Activated naive CD8-positive, alpha-beta T cell treated with anti-CD3 and anti-CD28 coated beads for 36 hours (primary cell): ENCODE measurements at regions not wholly inside any gene's neighbourhood (a gene's known extent, or its start where the extent isn't known, plus 50 kb on each side); places are given as distances from the start of the nearest gene placed in this dataset.

Source experiments
- DNase-seq: peaks from one replicate; pipeline ENCODE4 v3.0.0; 2021
- H3K27ac Mint-ChIP-seq: one replicate; pipeline ENCODE4 v1.8.0; 2022; ENCODE audit warnings: mild to moderate bottlenecking, moderate library complexity, mixed read lengths
- H3K27me3 Mint-ChIP-seq: one replicate; pipeline ENCODE4 v1.8.0; 2022; ENCODE audit warnings: mild to moderate bottlenecking, mixed read lengths
- H3K36me3 Mint-ChIP-seq: one replicate; pipeline ENCODE4 v1.8.0; 2021; ENCODE audit warnings: mild to moderate bottlenecking, mixed read lengths
- H3K4me1 Mint-ChIP-seq: one replicate; pipeline ENCODE4 v1.8.0; 2021; ENCODE audit warnings: mixed read lengths
- H3K4me3 Mint-ChIP-seq: one replicate; pipeline ENCODE4 v1.8.0; 2022; ENCODE audit warnings: mild to moderate bottlenecking, moderate library complexity, mixed read lengths
- H3K9me3 Mint-ChIP-seq: one replicate; pipeline ENCODE4 v1.8.0; 2022; ENCODE audit warnings: mixed read lengths

GRCh38 chr3:66754613-66755012, 243.5 kb upstream of the KBTBD8 start:
- Mint-ChIP-seq H3K4me3 (no peak overlapping the region), H3K36me3 (no peaks in the 10 kb centered on the region), H3K9me3 (no peaks in the 10 kb centered on the region), H3K27me3 (peaks cover 4% of the 10 kb centered on the region), H3K4me1 (no peaks in the 10 kb centered on the region), H3K27ac (no peak overlapping the region)
- no peak for DNase-seq

- H3K4me1 Mint-ChIP-seq = no peaks in the 10 kb centered on the region
- H3K27ac Mint-ChIP-seq = no peak overlapping the region
- peaks cover 4% of the 10 kb centered on the region for H3K27me3 Mint-ChIP-seq
- no peaks in the 10 kb centered on the region for H3K36me3 Mint-ChIP-seq
- no peaks in the 10 kb centered on the region for H3K9me3 Mint-ChIP-seq
- no peak overlapping the region for H3K4me3 Mint-ChIP-seq
- no peak for DNase-seq
Measured at GRCh38 chr3:66755924-66756323, 242.2 kb upstream of the KBTBD8 start.

GRCh38 chr3:66756468-66757036, 241.6 kb upstream of the KBTBD8 start:
- DNase-seq = no peak
- H3K36me3 Mint-ChIP-seq = no peaks in the 10 kb centered on the region
- no peak overlapping the region for H3K4me3 Mint-ChIP-seq
- no peaks in the 10 kb centered on the region for H3K9me3 Mint-ChIP-seq
- H3K27ac Mint-ChIP-seq = no peak overlapping the region
- H3K27me3 Mint-ChIP-seq = peaks cover 4% of the 10 kb centered on the region
- H3K4me1 Mint-ChIP-seq = no peaks in the 10 kb centered on the region

- H3K27me3 Mint-ChIP-seq = no peaks in the 10 kb centered on the region
- no peak for DNase-seq
- no peak overlapping the region for H3K4me3 Mint-ChIP-seq
- H3K9me3 Mint-ChIP-seq = peaks cover 8% of the 10 kb centered on the region
- H3K27ac Mint-ChIP-seq = no peak overlapping the region
- H3K4me1 Mint-ChIP-seq = no peaks in the 10 kb centered on the region
- H3K36me3 Mint-ChIP-seq = no peaks in the 10 kb centered on the region
Measured at GRCh38 chr3:66761093-66761780, 236.9 kb upstream of the KBTBD8 start.

GRCh38 chr3:66762916-66763693, 235.0 kb upstream of the KBTBD8 start:
- Mint-ChIP-seq H3K9me3 (peaks cover 13% of the 10 kb centered on the region), H3K36me3 (no peaks in the 10 kb centered on the region), H3K27ac (no peak overlapping the region), H3K27me3 (no peaks in the 10 kb centered on the region), H3K4me3 (no peak overlapping the region), H3K4me1 (no peaks in the 10 kb centered on the region)
- DNase-seq = no peak

GRCh38 chr3:66778107-66778506, 220.0 kb upstream of the KBTBD8 start:
- no peak overlapping the region for H3K4me3 Mint-ChIP-seq
- no peak overlapping the region for H3K27ac Mint-ChIP-seq
- no peaks in the 10 kb centered on the region for H3K27me3 Mint-ChIP-seq
- no peaks in the 10 kb centered on the region for H3K36me3 Mint-ChIP-seq
- no peak for DNase-seq
- no peaks in the 10 kb centered on the region for H3K9me3 Mint-ChIP-seq
- H3K4me1 Mint-ChIP-seq = no peaks in the 10 kb centered on the region

GRCh38 chr3:66778777-66779176, 219.3 kb upstream of the KBTBD8 start:
- Mint-ChIP-seq H3K9me3 (no peaks in the 10 kb centered on the region), H3K27me3 (no peaks in the 10 kb centered on the region), H3K4me1 (no peaks in the 10 kb centered on the region), H3K27ac (no peak overlapping the region), H3K4me3 (no peak overlapping the region), H3K36me3 (no peaks in the 10 kb centered on the region)
- no peak for DNase-seq

- no peaks in the 10 kb centered on the region for H3K36me3 Mint-ChIP-seq
- H3K9me3 Mint-ChIP-seq = no peaks in the 10 kb centered on the region
- no peak for DNase-seq
- no peak overlapping the region for H3K27ac Mint-ChIP-seq
- no peaks in the 10 kb centered on the region for H3K27me3 Mint-ChIP-seq
- H3K4me3 Mint-ChIP-seq = no peak overlapping the region
- H3K4me1 Mint-ChIP-seq = no peaks in the 10 kb centered on the region
Measured at GRCh38 chr3:66785191-66785909, 212.8 kb upstream of the KBTBD8 start.

- no peak overlapping the region for H3K27ac Mint-ChIP-seq
- no peak overlapping the region for H3K4me3 Mint-ChIP-seq
- no peak for DNase-seq
- no peaks in the 10 kb centered on the region for H3K9me3 Mint-ChIP-seq
- H3K4me1 Mint-ChIP-seq = no peaks in the 10 kb centered on the region
- H3K36me3 Mint-ChIP-seq = no peaks in the 10 kb centered on the region
- no peaks in the 10 kb centered on the region for H3K27me3 Mint-ChIP-seq
Measured at GRCh38 chr3:66789580-66790237, 208.4 kb upstream of the KBTBD8 start.

- no peak for DNase-seq
- no peak overlapping the region for H3K4me3 Mint-ChIP-seq
- no peaks in the 10 kb centered on the region for H3K4me1 Mint-ChIP-seq
- H3K36me3 Mint-ChIP-seq = no peaks in the 10 kb centered on the region
- H3K9me3 Mint-ChIP-seq = peaks cover 2% of the 10 kb centered on the region
- no peaks in the 10 kb centered on the region for H3K27me3 Mint-ChIP-seq
- H3K27ac Mint-ChIP-seq = no peak overlapping the region
Measured at GRCh38 chr3:66792086-66792485, 206.0 kb upstream of the KBTBD8 start.

GRCh38 chr3:66795365-66795764, 202.7 kb upstream of the KBTBD8 start:
- H3K36me3 Mint-ChIP-seq = no peaks in the 10 kb centered on the region
- DNase-seq = no peak
- H3K9me3 Mint-ChIP-seq = peaks cover 2% of the 10 kb centered on the region
- H3K4me1 Mint-ChIP-seq = no peaks in the 10 kb centered on the region
- H3K27me3 Mint-ChIP-seq = peaks cover 15% of the 10 kb centered on the region
- no peak overlapping the region for H3K27ac Mint-ChIP-seq
- H3K4me3 Mint-ChIP-seq = no peak overlapping the region

GRCh38 chr3:66796343-66796742, 201.8 kb upstream of the KBTBD8 start:
- peaks cover 2% of the 10 kb centered on the region for H3K9me3 Mint-ChIP-seq
- DNase-seq = no peak

GRCh38 chr3:66797889-66798560, 200.1 kb upstream of the KBTBD8 start:
- Mint-ChIP-seq H3K4me3 (no peak overlapping the region), H3K4me1 (no peaks in the 10 kb centered on the region), H3K9me3 (peaks cover 2% of the 10 kb centered on the region), H3K27me3 (peaks cover 22% of the 10 kb centered on the region), H3K36me3 (no peaks in the 10 kb centered on the region), H3K27ac (no peak overlapping the region)
- no peak for DNase-seq

More at GRCh38 chr3:66796343-66796742, 201.8 kb upstream of the KBTBD8 start:
- no peak overlapping the region for H3K4me3 Mint-ChIP-seq
- H3K27ac Mint-ChIP-seq = no peak overlapping the region
- peaks cover 15% of the 10 kb centered on the region for H3K27me3 Mint-ChIP-seq
- H3K4me1 Mint-ChIP-seq = no peaks in the 10 kb centered on the region
- no peaks in the 10 kb centered on the region for H3K36me3 Mint-ChIP-seq

- Mint-ChIP-seq H3K27ac (no peak overlapping the region), H3K4me1 (peaks cover 2% of the 10 kb centered on the region), H3K27me3 (peaks cover 33% of the 10 kb centered on the region), H3K4me3 (no peak overlapping the region), H3K36me3 (no peaks in the 10 kb centered on the region), H3K9me3 (peaks cover 2% of the 10 kb centered on the region)
- no peak for DNase-seq
Measured at GRCh38 chr3:66800941-66801545, 197.1 kb upstream of the KBTBD8 start.
